Activated naive CD4-positive, alpha-beta T cell treated with anti-CD3 and anti-CD28 coated beads for 36 hours (primary cell): ENCODE measurements at regions not wholly inside any gene's neighbourhood (a gene's known extent, or its start where the extent isn't known, plus 50 kb on each side); places are given as distances from the start of the nearest gene placed in this dataset.

Source experiments
- CTCF ChIA-PET: fragments of 350-600 bp; sonication (Branson Sonifier 250); formaldehyde crosslinking; loops from one replicate; lab custom pipeline; 2021; ENCODE audit warnings: antibody characterized with exemption; lab: Charles Lee
- DNase-seq: peaks from one replicate; pipeline ENCODE4 v3.0.0-alpha.2; 2020
- H3K27ac Mint-ChIP-seq: one replicate; pipeline ENCODE4 v1.8.0; 2021; ENCODE audit warnings: mild to moderate bottlenecking, mixed read lengths
- H3K27me3 Mint-ChIP-seq: one replicate; pipeline ENCODE4 v1.8.0; 2021; ENCODE audit warnings: low read depth, mixed read lengths
- H3K36me3 Mint-ChIP-seq: one replicate; pipeline ENCODE4 v1.8.0; 2021; ENCODE audit warnings: low read depth, mixed read lengths
- H3K4me1 Mint-ChIP-seq: one replicate; pipeline ENCODE4 v1.8.0; 2021; ENCODE audit warnings: low read depth, mixed read lengths
- H3K4me3 Mint-ChIP-seq: one replicate; pipeline ENCODE4 v1.8.0; 2021; ENCODE audit warnings: mild to moderate bottlenecking, moderate library complexity, mixed read lengths
- H3K9me3 Mint-ChIP-seq: one replicate; pipeline ENCODE4 v1.8.0; 2021; ENCODE audit warnings: mixed read lengths
- intact Hi-C: fragments of 100-400 bp; cut with micrococcal nuclease; formaldehyde crosslinking; loops from one replicate; pipeline ENCODE4 v1.15.1; 2023

DNA sequence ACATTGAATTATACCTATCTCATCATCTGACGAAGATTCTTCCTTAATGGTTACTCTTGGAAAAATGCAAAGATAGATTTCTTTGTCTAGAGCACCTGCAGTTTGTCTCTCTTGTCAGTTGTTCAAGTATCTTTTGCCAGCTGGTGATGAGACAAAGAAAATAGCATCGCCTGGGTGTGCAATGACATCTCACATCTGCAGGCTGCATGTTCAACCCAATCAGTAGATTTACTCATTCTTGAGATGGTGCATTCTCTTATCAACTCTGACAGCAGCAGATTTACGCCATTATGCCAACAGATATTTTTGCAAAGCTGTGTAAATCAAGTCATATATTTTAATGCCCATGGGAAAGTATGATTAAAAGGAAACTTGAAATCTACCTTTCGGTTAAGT, 164.6 kb upstream of the PDGFD start:
- Mint-ChIP-seq H3K4me1 (no peaks in the 10 kb centered on the region), H3K27ac (no peak overlapping the region), H3K27me3 (no peaks in the 10 kb centered on the region), H3K9me3 (peaks cover 1% of the 10 kb centered on the region), H3K4me3 (no peak overlapping the region), H3K36me3 (no peaks in the 10 kb centered on the region)
- intact Hi-C loops: no loop called here
- DNase-seq: no peak
- CTCF ChIA-PET: no interaction called here

DNA sequence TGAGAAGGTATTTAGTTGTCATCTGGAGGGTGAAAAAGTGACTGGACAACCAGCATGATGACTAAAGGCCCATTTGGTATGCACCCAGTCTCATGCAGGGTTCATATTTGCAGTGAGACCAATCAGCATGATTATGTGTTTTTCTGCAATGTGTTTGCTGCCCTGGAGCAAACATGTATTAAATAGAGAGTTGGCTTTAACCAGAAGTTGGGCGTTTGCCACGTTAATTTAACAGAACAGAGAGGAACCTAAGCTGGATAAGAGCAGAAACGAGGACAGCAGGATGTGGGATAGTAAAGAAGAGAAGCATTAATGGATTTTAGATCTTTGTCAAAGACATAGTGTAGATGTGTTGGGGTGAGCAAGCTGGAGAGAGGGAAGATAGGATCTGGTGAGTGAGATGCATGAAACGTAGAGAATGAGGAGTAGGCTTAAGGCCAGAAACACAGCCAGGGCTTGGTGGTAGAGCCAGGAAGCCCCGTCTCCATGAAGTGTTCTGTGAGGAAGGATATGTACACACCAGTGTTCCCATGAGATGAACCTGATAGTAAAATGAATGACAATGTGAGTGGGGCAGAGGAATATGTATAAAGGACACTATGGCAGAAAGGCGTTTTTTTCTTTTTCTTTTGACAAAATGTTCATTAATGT, 164.0 kb upstream of the PDGFD start:
- Mint-ChIP-seq H3K4me3 (no peak overlapping the region), H3K27ac (no peak overlapping the region), H3K4me1 (no peaks in the 10 kb centered on the region)

DNA sequence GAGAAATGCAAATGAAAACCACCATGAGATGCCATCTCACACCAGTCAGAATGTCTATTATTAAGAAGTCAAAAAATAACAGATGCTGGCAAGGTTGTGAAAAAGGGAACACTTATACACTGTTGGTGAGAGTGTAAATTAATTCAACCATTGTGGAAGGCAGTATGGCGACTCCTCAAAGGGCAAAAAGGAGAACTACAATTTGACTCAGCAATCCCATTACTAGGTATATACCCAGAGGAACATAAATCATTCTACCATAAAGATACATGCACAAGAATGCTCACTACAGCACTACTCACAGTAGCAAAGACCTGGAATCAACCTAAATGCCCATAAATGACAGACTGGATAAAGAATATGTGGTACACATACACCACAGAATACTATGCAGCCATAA, 161.1 kb upstream of the PDGFD start:
- Mint-ChIP-seq H3K4me3 (no peak overlapping the region), H3K27me3 (no peaks in the 10 kb centered on the region), H3K9me3 (peaks cover 1% of the 10 kb centered on the region), H3K27ac (no peak overlapping the region), H3K4me1 (no peaks in the 10 kb centered on the region), H3K36me3 (no peaks in the 10 kb centered on the region)
- intact Hi-C loops: no loop called here
- no peak for DNase-seq
- CTCF ChIA-PET: no interaction called here

More for the DNA sequence above, 164.0 kb upstream of the PDGFD start:
- H3K9me3 Mint-ChIP-seq: peaks cover 1% of the 10 kb centered on the region
- DNase-seq: no peak
- H3K27me3 Mint-ChIP-seq: no peaks in the 10 kb centered on the region
- intact Hi-C loops: no loop called here
- CTCF ChIA-PET: no interaction called here
- H3K36me3 Mint-ChIP-seq: no peaks in the 10 kb centered on the region

GRCh38 chr11:104324276-104324675, 160.3 kb upstream of the PDGFD start:
- no peaks in the 10 kb centered on the region for H3K36me3 Mint-ChIP-seq
- DNase-seq: no peak
- CTCF ChIA-PET: no interaction called here
- H3K27ac Mint-ChIP-seq: no peak overlapping the region
- H3K4me1 Mint-ChIP-seq: no peaks in the 10 kb centered on the region
- H3K9me3 Mint-ChIP-seq: peaks cover 1% of the 10 kb centered on the region
- no peak overlapping the region for H3K4me3 Mint-ChIP-seq
- intact Hi-C loops: no loop called here
- no peaks in the 10 kb centered on the region for H3K27me3 Mint-ChIP-seq

DNA sequence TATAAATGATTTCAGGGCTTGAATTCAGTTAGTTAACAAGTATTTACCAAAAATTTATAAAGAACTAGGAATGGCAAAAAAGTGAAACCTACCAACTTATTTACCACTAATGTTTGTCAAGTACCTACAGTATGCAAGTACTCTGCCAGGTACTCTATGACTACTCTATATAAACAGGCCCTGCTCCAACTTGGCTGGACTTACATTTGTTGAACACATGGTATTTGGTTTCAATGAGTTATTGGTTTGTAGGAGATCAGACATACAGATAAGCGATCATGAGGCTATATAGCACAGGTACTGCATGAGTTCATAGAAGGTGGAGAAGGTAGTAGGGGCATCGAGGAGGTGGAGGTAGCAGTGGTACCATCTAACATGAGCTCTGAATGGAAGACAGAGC, 159.9 kb upstream of the PDGFD start:
- H3K27me3 Mint-ChIP-seq: no peaks in the 10 kb centered on the region
- intact Hi-C loops: no loop called here
- H3K4me1 Mint-ChIP-seq: no peaks in the 10 kb centered on the region
- no peak for DNase-seq
- H3K9me3 Mint-ChIP-seq: peaks cover 1% of the 10 kb centered on the region
- H3K36me3 Mint-ChIP-seq: no peaks in the 10 kb centered on the region
- no peak overlapping the region for H3K4me3 Mint-ChIP-seq
- no peak overlapping the region for H3K27ac Mint-ChIP-seq
- CTCF ChIA-PET: no interaction called here

GRCh38 chr11:104322696-104323095, 158.7 kb upstream of the PDGFD start:
- H3K27ac Mint-ChIP-seq: no peak overlapping the region
- no peak for DNase-seq
- CTCF ChIA-PET: no interaction called here
- H3K4me3 Mint-ChIP-seq: no peak overlapping the region
- H3K36me3 Mint-ChIP-seq: no peaks in the 10 kb centered on the region
- peaks cover 1% of the 10 kb centered on the region for H3K9me3 Mint-ChIP-seq
- intact Hi-C loops: no loop called here
- H3K4me1 Mint-ChIP-seq: no peaks in the 10 kb centered on the region
- H3K27me3 Mint-ChIP-seq: no peaks in the 10 kb centered on the region

GRCh38 chr11:104320956-104321355, 157.0 kb upstream of the PDGFD start:
- intact Hi-C loops: no loop called here
- H3K27ac Mint-ChIP-seq: no peak overlapping the region
- no peaks in the 10 kb centered on the region for H3K4me1 Mint-ChIP-seq
- H3K27me3 Mint-ChIP-seq: no peaks in the 10 kb centered on the region
- CTCF ChIA-PET: interaction anchor here (0.6 kb wide), 1 partner anchor 182 kb away, joined by 3 read pairs; no protein-coding TSS in a partner anchor
- peaks cover 1% of the 10 kb centered on the region for H3K9me3 Mint-ChIP-seq
- no peak overlapping the region for H3K4me3 Mint-ChIP-seq
- no peak for DNase-seq
- H3K36me3 Mint-ChIP-seq: no peaks in the 10 kb centered on the region

DNA sequence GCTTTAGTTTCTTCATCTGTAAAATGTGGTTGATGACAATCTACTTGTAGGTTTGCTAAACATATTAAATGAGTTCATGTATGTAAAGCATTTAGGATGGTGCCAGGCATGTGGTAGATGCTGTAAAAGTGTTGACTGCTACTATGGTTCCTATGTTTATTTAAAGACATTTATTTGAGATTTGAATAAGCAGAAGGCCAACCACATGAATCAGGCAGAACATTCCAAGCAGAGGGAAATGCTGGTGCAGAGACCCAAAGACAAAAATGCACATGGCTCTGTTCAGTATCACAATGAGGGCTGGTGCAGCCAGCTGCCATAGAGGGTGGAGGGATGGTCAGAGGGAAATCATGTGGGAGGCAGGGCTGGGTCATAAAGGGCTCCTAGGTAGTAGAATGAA, 156.2 kb upstream of the PDGFD start:
- Mint-ChIP-seq H3K27me3 (no peaks in the 10 kb centered on the region), H3K9me3 (no peaks in the 10 kb centered on the region), H3K4me1 (no peaks in the 10 kb centered on the region), H3K36me3 (no peaks in the 10 kb centered on the region), H3K27ac (no peak overlapping the region), H3K4me3 (no peak overlapping the region)
- DNase-seq: no peak
- intact Hi-C loops: no loop called here
- CTCF ChIA-PET: interaction anchor here (0.6 kb wide), 1 partner anchor 183 kb away, joined by 3 read pairs; no protein-coding TSS in a partner anchor

GRCh38 chr11:104319396-104319795, 155.4 kb upstream of the PDGFD start:
- Mint-ChIP-seq H3K27me3 (no peaks in the 10 kb centered on the region), H3K27ac (no peak overlapping the region), H3K4me1 (no peaks in the 10 kb centered on the region), H3K4me3 (no peak overlapping the region), H3K36me3 (no peaks in the 10 kb centered on the region), H3K9me3 (no peaks in the 10 kb centered on the region)
- no peak for DNase-seq
- CTCF ChIA-PET: no interaction called here
- intact Hi-C loops: no loop called here

GRCh38 chr11:104306862-104307474, 143.0 kb upstream of the PDGFD start:
- no peaks in the 10 kb centered on the region for H3K4me1 Mint-ChIP-seq
- no peaks in the 10 kb centered on the region for H3K27me3 Mint-ChIP-seq
- H3K9me3 Mint-ChIP-seq: no peaks in the 10 kb centered on the region
- DNase-seq: no peak
- CTCF ChIA-PET: no interaction called here
- intact Hi-C loops: no loop called here
- H3K27ac Mint-ChIP-seq: no peak overlapping the region
- H3K4me3 Mint-ChIP-seq: no peak overlapping the region
- H3K36me3 Mint-ChIP-seq: no peaks in the 10 kb centered on the region

DNA sequence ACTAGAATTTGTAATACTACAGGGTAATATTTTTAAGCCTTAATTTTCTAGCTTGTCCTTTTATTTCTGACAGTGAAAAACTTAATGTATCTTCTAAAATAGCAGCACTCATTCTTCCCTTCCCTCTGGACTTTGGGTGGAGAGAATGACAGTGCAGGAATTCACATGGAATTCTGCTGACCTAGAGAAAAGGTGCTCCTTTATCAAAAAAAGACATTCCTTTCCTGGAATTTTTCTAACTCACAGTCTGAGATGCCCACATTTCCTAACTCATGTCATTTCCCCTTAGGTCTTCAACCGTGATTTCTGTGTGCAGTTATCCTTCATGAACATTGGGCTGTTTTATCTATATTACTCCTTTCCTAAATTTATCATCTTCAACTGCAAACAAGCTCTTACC, 137.8 kb upstream of the PDGFD start:
- no peaks in the 10 kb centered on the region for H3K27me3 Mint-ChIP-seq
- H3K36me3 Mint-ChIP-seq: no peaks in the 10 kb centered on the region
- intact Hi-C loops: no loop called here
- DNase-seq: no peak
- CTCF ChIA-PET: no interaction called here
- H3K27ac Mint-ChIP-seq: no peak overlapping the region
- H3K4me1 Mint-ChIP-seq: no peaks in the 10 kb centered on the region
- no peak overlapping the region for H3K4me3 Mint-ChIP-seq
- no peaks in the 10 kb centered on the region for H3K9me3 Mint-ChIP-seq

- peaks cover 3% of the 10 kb centered on the region for H3K27me3 Mint-ChIP-seq
- CTCF ChIA-PET: no interaction called here
- H3K4me3 Mint-ChIP-seq: no peak overlapping the region
- no peaks in the 10 kb centered on the region for H3K36me3 Mint-ChIP-seq
- H3K9me3 Mint-ChIP-seq: no peaks in the 10 kb centered on the region
- H3K4me1 Mint-ChIP-seq: no peaks in the 10 kb centered on the region
- intact Hi-C loops: no loop called here
- no peak for DNase-seq
- no peak overlapping the region for H3K27ac Mint-ChIP-seq
Observed at GRCh38 chr11:104291646-104292045, 127.7 kb upstream of the PDGFD start.

- peaks cover 3% of the 10 kb centered on the region for H3K27me3 Mint-ChIP-seq
- H3K27ac Mint-ChIP-seq: no peak overlapping the region
- CTCF ChIA-PET: no interaction called here
- H3K4me1 Mint-ChIP-seq: no peaks in the 10 kb centered on the region
- intact Hi-C loops: no loop called here
- no peak for DNase-seq
- H3K4me3 Mint-ChIP-seq: no peak overlapping the region
- no peaks in the 10 kb centered on the region for H3K36me3 Mint-ChIP-seq
- peaks cover 2% of the 10 kb centered on the region for H3K9me3 Mint-ChIP-seq
Observed at GRCh38 chr11:104286129-104286528, 122.2 kb upstream of the PDGFD start.
